ENCODE measurements at regions not wholly inside any gene's neighbourhood (a gene's known extent, or its start where the extent isn't known, plus 50 kb on each side); places are given as distances from the start of the nearest gene placed in this dataset.
"Not testable (repeated sequence)": the region's sequence is repeated elsewhere in the genome, so short reads cannot be mapped to it uniquely, and the experiment has no call there.

- no peak overlapping the region for H3K4me3 Mint-ChIP-seq
- H3K4me1 Mint-ChIP-seq (ENCODE audit: low read depth) = peaks cover 16% of the 10 kb centered on the region
- intact Hi-C loops (cut with micrococcal nuclease) = no loop called here
- H3K27me3 Mint-ChIP-seq (ENCODE audit: insufficient read depth) = peaks cover 2% of the 10 kb centered on the region
- no peak for DNase-seq (ENCODE audit: low spot score)
- H3K36me3 Mint-ChIP-seq (ENCODE audit: low read depth) = no peaks in the 10 kb centered on the region
- H3K27ac Mint-ChIP-seq = no peak overlapping the region
- no peaks in the 10 kb centered on the region for H3K9me3 Mint-ChIP-seq
These were observed 69.4 kb upstream of the PGM2 start for GRCh38 chr4:37757121-37757520.

- Mint-ChIP-seq H3K27me3 (ENCODE audit: insufficient read depth) (peaks cover 5% of the 10 kb centered on the region), H3K27ac (no peak overlapping the region), H3K4me3 (no peak overlapping the region), H3K4me1 (ENCODE audit: low read depth) (peaks cover 16% of the 10 kb centered on the region), H3K9me3 (no peaks in the 10 kb centered on the region), H3K36me3 (ENCODE audit: low read depth) (no peaks in the 10 kb centered on the region)
- no peak for DNase-seq (ENCODE audit: low spot score)
- intact Hi-C loops (cut with micrococcal nuclease) = no loop called here
These were observed 68.4 kb upstream of the RELL1 start for GRCh38 chr4:37754410-37755185.

GRCh38 chr4:37749398-37749988 lies 63.3 kb upstream of the RELL1 start:
- DNase-seq (ENCODE audit: low spot score) = no peak
- H3K36me3 Mint-ChIP-seq (ENCODE audit: low read depth) = no peaks in the 10 kb centered on the region
- no peak overlapping the region for H3K27ac Mint-ChIP-seq
- peaks cover 4% of the 10 kb centered on the region for H3K4me1 Mint-ChIP-seq (ENCODE audit: low read depth)
- peaks cover 4% of the 10 kb centered on the region for H3K9me3 Mint-ChIP-seq
- H3K4me3 Mint-ChIP-seq = no peak overlapping the region
- intact Hi-C loops (cut with micrococcal nuclease) = no loop called here
- H3K27me3 Mint-ChIP-seq (ENCODE audit: insufficient read depth) = peaks cover 3% of the 10 kb centered on the region

GRCh38 chr4:37748485-37748884 lies 62.3 kb upstream of the RELL1 start:
- intact Hi-C loops (cut with micrococcal nuclease) = no loop called here

GRCh38 chr4:37747772-37748330 lies 61.7 kb upstream of the RELL1 start:
- Mint-ChIP-seq H3K36me3 (ENCODE audit: low read depth) (no peaks in the 10 kb centered on the region), H3K27ac (no peak overlapping the region), H3K9me3 (peaks cover 4% of the 10 kb centered on the region), H3K4me3 (no peak overlapping the region), H3K4me1 (ENCODE audit: low read depth) (no peaks in the 10 kb centered on the region), H3K27me3 (ENCODE audit: insufficient read depth) (peaks cover 3% of the 10 kb centered on the region)
- intact Hi-C loops (cut with micrococcal nuclease) = no loop called here
- DNase-seq (ENCODE audit: low spot score) = no peak

More at GRCh38 chr4:37748485-37748884, 62.3 kb upstream of the RELL1 start:
- Mint-ChIP-seq H3K4me1 (ENCODE audit: low read depth) (no peaks in the 10 kb centered on the region), H3K36me3 (ENCODE audit: low read depth) (no peaks in the 10 kb centered on the region), H3K4me3 (no peak overlapping the region), H3K27me3 (ENCODE audit: insufficient read depth) (peaks cover 3% of the 10 kb centered on the region), H3K27ac (no peak overlapping the region), H3K9me3 (peaks cover 4% of the 10 kb centered on the region)
- no peak for DNase-seq (ENCODE audit: low spot score)

GRCh38 chr4:37746852-37747251 lies 60.7 kb upstream of the RELL1 start:
- H3K9me3 Mint-ChIP-seq; H3K27ac Mint-ChIP-seq; H3K36me3 Mint-ChIP-seq (ENCODE audit: low read depth); DNase-seq (ENCODE audit: low spot score); H3K4me3 Mint-ChIP-seq; H3K4me1 Mint-ChIP-seq (ENCODE audit: low read depth); intact Hi-C loops (cut with micrococcal nuclease); H3K27me3 Mint-ChIP-seq (ENCODE audit: insufficient read depth): not testable (repeated sequence)

- no peaks in the 10 kb centered on the region for H3K4me1 Mint-ChIP-seq (ENCODE audit: low read depth)
- H3K9me3 Mint-ChIP-seq = peaks cover 4% of the 10 kb centered on the region
- no peak for DNase-seq (ENCODE audit: low spot score)
- intact Hi-C loops (cut with micrococcal nuclease) = no loop called here
- no peak overlapping the region for H3K4me3 Mint-ChIP-seq
- no peaks in the 10 kb centered on the region for H3K36me3 Mint-ChIP-seq (ENCODE audit: low read depth)
- no peak overlapping the region for H3K27ac Mint-ChIP-seq
- H3K27me3 Mint-ChIP-seq (ENCODE audit: insufficient read depth) = peaks cover 5% of the 10 kb centered on the region
These were observed 59.8 kb upstream of the RELL1 start for GRCh38 chr4:37745946-37746345.

- Mint-ChIP-seq H3K4me3 (no peak overlapping the region), H3K4me1 (ENCODE audit: low read depth) (no peaks in the 10 kb centered on the region), H3K9me3 (no peaks in the 10 kb centered on the region), H3K27ac (no peak overlapping the region), H3K36me3 (ENCODE audit: low read depth) (no peaks in the 10 kb centered on the region), H3K27me3 (ENCODE audit: insufficient read depth) (peaks cover 9% of the 10 kb centered on the region)
- intact Hi-C loops (cut with micrococcal nuclease) = no loop called here
- DNase-seq (ENCODE audit: low spot score) = no peak
These were observed 56.0 kb upstream of the RELL1 start for GRCh38 chr4:37742149-37742548.

GRCh38 chr4:37741564-37741963 lies 55.4 kb upstream of the RELL1 start:
- H3K9me3 Mint-ChIP-seq = no peaks in the 10 kb centered on the region
- no peak for DNase-seq (ENCODE audit: low spot score)
- intact Hi-C loops (cut with micrococcal nuclease) = no loop called here
- peaks cover 9% of the 10 kb centered on the region for H3K27me3 Mint-ChIP-seq (ENCODE audit: insufficient read depth)
- no peaks in the 10 kb centered on the region for H3K4me1 Mint-ChIP-seq (ENCODE audit: low read depth)
- no peak overlapping the region for H3K4me3 Mint-ChIP-seq
- H3K27ac Mint-ChIP-seq = no peak overlapping the region
- H3K36me3 Mint-ChIP-seq (ENCODE audit: low read depth) = no peaks in the 10 kb centered on the region

- H3K4me3 Mint-ChIP-seq = no peak overlapping the region
- H3K9me3 Mint-ChIP-seq = no peaks in the 10 kb centered on the region
- H3K36me3 Mint-ChIP-seq (ENCODE audit: low read depth) = no peaks in the 10 kb centered on the region
- H3K27ac Mint-ChIP-seq = no peak overlapping the region
- DNase-seq (ENCODE audit: low spot score) = no peak
- intact Hi-C loops (cut with micrococcal nuclease) = no loop called here
- H3K4me1 Mint-ChIP-seq (ENCODE audit: low read depth) = no peaks in the 10 kb centered on the region
- peaks cover 9% of the 10 kb centered on the region for H3K27me3 Mint-ChIP-seq (ENCODE audit: insufficient read depth)
These were observed 54.4 kb upstream of the RELL1 start for GRCh38 chr4:37740546-37740945.

GRCh38 chr4:37737466-37737865 lies 51.3 kb upstream of the RELL1 start:
- H3K9me3 Mint-ChIP-seq = no peaks in the 10 kb centered on the region
- no peaks in the 10 kb centered on the region for H3K36me3 Mint-ChIP-seq (ENCODE audit: low read depth)
- peaks cover 5% of the 10 kb centered on the region for H3K4me1 Mint-ChIP-seq (ENCODE audit: low read depth)
- H3K4me3 Mint-ChIP-seq = no peak overlapping the region
- intact Hi-C loops (cut with micrococcal nuclease) = no loop called here
- no peak for DNase-seq (ENCODE audit: low spot score)
- H3K27ac Mint-ChIP-seq = no peak overlapping the region
- peaks cover 9% of the 10 kb centered on the region for H3K27me3 Mint-ChIP-seq (ENCODE audit: insufficient read depth)
